LHCN-M2 (cell line): ENCODE measurements at regions not wholly inside any gene's neighbourhood (a gene's known extent, or its start where the extent isn't known, plus 50 kb on each side); places are given as distances from the start of the nearest gene placed in this dataset.
"Not testable (repeated sequence)": the region's sequence is repeated elsewhere in the genome, so short reads cannot be mapped to it uniquely, and the experiment has no call there.

Source experiments
- DNase-seq: peaks from one replicate; pipeline ENCODE4 v3.0.0-alpha.2; 2012; ENCODE audit warnings: low read depth

DNA sequence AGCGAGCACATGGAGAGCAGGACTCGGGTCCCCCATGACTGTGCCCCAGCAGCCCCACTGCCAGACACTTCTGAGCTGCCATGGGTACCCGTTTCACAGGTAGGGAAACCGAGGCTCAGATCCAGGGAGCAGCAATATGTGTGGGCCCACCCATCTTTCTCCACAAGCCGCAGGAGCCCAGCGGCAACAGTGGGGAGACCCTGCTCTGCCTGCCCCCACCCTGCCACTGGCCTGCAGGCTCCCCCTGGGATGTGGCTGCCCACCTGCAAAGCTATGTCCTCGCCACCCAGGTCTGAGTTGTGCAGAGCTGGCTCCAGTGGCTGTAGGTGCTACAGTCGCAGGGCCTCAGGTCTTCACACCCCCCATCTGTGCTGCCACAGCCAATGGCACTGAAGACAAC lies 50.6 kb upstream of the C1QTNF9B start:
- DNase-seq, result no peak

DNA sequence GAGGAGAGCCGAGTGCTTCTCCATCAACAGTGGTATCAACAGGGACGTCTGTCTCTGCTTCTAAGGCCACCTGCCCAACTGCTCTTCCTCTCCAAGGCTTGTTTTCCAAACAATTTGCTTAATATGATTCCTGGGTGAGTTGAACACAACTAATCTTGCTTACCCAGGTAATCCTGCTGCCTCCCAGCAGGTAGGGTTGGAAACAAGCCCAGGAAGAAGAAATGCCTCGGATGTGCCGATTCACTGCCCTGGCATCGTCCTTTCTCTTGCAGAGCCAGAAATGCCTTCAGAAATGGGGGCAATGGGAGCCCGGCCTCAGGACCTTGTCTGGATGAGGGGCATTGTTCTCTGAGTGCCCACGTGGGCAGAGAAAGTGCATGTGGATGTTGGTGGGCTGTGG lies 51.9 kb upstream of the C1QTNF9B start:
- no peak for DNase-seq

DNA sequence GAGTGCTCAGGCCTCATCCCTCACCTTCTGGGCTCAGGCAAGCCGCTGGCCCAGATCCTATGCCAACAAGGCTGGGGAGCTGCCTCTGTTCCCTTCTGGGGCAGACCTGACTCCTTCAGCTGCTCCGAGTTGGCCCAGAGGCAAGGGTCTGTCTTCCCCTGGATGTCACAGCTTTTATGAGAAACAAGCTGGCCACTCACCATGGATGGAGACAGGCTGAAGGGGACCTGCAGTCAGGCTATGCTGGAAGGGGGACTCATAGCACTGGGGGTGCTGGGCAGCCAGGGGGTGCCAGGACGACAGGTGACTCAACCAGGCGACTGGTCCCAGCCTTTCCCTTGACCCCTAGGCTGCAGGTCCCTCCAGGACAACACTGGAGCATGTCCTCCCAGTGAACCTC lies 52.4 kb upstream of the C1QTNF9B start:
- no peak for DNase-seq

DNA sequence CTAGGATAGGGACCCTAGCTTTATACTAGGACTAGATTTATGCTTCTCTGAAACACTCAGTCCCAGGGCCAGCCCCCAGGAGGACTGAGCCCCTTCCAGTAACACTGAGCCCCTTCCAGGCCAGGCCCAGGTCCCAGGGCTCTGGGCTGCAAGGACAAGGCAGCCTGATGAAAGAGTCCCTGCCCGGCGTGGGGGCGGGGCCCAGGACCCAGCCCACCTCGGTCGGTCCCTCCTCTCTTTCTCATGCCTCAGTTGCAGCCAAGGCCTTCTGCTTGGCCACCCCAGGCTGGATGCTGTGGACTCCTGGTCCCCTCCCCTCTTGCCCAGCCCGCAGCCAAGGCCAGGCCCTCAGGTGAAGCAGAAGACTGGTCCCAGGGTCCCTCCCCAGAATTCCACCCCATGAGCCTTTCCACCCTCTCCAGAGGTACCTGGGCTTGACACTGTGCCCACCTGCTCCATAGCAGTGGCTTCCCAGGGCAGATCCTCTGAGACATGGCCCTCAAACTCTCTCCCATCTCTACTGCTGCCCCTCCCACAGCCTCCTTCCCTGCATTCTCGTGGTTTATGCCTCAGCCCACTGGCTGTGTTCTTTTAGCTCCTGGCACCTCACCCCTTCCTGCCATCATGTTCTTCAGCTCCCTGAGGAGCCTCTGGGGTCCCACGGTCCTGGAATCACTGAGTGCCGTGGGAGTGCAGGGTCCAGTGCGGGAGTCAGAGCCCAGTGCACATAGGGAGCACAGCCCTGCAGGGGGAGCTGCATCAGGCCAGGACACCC lies 53.6 kb upstream of the C1QTNF9B start:
- no peak for DNase-seq

DNA sequence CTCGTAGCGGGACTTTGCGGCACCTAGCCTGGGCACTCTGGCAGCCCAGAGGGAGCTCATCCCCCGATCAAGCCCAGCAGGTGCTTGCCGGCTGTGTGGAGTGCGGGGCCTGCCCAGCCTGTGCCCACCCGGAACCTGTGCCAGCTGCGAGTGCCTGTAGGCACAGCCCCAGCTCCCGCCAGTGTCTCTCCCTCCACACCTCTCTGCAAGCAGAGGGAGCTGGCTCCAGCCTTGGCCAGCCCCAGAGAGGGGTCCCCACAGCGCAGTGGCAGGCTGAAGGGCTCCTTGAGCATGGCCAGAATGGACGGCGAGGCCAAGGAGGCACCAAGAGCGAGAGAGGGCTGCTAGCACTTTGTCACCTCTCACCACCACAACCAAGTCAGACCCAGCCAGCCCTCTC lies 55.5 kb upstream of the C1QTNF9B start:
- no peak for DNase-seq

DNA sequence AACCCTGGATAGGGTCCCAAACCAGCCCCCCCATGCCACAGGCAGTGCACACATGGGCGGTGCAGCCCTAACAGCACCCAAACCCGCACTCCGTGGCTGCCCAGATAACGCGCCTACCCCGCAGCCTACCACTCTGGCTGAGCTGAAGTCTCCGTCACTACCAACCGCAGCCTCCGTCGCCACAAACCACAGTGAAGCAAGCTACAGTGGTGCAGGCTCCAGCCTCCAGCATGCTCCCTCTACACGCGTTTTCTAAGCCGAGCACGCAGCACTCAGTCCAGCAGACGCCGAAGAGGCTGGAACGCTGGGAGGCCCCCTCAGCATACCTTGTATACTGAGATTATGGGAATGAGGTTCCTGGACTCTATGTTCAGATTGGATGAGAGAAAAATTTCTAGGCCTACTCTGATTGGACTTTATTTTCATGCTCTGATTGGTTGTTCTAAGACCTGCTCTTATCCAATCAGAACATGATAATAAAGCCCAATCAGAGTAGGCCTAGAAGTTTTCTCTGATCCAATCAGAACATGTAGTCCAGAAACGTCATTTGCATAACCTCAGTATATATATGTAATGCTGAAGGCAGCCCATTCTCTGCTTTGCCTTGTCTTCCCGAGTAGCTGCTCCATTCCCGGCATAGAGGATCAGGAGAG lies 56.7 kb upstream of the C1QTNF9B start:
- DNase-seq, result no peak

DNA sequence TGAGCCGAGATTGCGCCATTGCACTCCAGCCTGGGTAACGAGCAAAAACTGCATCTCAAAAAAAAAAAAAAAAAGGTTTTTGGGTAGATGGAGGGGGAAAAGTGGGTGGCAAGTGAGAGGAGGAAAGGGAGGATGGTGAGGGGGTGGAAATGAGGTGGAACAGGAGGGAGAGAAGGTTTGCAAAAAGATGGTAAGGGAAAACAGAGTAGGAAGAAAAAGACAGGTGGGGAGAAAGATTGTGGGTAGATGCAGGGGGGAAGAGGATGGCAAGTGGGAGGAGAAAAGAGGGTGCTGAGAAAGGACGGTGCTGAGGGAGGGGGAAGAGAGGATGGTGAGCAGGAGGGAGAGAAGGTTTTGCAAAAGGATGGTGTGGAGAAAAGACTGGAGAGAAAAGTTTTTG lies 57.8 kb upstream of the C1QTNF9B start:
- DNase-seq, result no peak

DNA sequence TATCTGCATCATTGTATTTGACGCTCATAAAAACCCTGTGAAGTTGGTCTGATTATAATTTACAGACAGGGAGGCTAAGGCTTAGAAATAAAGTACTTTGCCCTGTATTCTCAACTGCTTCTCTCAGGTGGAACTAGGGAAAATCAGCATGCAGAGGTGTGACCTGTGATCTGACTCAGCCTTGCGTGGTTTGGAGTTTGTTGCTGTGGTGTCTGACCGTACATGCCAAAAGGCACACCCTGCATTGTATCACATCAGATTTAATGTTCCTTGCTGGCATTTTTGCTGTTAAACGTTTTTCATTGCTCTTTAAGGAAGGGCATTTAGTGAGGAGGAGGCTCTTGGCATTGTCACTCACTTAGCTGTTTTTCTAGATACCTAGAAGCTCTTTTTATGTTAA lies 58.8 kb upstream of the C1QTNF9B start:
- peak; percentile 44 for DNase-seq

DNA sequence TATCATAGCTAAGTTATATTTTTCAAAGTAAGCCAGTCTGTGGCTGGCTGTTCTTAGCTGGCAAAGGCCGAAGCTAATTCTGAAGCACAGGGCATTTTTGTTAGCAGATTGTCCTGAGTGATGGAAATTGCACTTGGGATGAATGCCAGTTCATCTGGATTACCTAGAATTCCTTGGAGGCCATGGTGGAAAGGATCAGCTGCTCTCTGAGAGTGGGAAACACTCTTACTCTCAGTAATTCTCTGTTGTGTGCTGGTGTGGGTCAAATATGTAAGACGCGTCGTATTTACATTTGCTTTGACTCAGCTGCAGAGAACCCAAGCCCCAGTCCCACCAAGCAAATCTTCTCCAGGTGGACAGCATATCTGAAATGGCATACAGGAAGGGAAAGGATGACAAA lies 60.7 kb upstream of the C1QTNF9B start:
- DNase-seq, result no peak

DNA sequence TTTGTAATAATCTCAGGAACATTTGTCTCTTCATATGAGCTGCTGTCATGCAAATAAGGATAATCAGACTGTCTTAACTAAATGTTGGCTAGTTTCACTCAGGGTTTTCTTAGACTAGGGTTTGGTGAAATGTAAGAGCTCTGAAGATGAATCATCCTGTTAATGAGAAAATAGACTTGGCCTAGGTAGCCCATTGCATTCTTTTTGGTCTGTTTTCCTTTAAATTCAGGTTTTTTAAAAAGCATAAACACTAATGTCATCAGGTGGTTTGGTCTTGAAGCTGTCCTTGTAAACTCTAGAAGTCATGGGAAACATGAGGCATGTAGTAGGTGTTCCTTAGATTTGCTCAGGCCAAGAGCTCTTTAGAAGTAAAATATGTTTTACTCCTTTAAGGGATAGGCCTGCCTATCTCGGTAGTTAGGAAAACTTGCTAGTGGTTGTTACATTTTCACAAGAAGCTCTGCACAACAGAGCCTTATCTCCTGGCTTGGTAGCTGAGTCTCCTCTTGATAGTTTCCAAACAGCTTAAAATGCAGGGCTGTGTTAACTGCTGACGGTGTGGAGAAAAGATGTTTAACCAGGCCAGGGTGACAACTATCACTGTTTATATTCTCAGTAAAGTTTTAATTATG lies 62.0 kb upstream of the C1QTNF9B start:
- no peak for DNase-seq

DNA sequence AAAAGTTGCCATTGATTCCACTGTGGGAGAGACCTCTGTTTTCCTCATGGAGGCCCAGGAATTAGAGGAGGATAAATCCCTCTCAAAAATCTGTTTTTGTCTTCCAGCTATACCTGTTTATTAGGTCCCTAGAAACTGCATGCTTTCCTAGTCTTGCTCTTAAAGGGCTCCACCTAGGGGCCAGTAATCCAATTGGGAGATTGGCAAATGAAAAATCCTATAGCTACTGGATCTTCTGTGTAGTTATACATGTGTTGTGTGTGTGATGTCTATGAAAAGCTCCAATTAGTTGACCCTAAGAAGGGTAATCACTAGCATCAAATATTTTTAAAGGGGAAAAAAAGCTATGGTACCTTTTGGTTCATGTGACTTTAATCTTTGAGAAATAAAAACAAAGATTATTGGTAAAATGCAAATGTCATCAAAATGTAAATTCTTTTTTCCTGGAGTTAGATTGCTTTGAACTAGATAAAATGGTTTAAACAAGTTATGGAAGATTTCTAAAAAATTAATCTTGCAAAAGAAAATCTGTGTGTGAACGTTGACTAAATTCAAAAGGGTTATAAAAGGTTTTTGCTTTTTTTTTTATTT lies 63.4 kb upstream of the C1QTNF9B start:
- peak; percentile 36 for DNase-seq

DNA sequence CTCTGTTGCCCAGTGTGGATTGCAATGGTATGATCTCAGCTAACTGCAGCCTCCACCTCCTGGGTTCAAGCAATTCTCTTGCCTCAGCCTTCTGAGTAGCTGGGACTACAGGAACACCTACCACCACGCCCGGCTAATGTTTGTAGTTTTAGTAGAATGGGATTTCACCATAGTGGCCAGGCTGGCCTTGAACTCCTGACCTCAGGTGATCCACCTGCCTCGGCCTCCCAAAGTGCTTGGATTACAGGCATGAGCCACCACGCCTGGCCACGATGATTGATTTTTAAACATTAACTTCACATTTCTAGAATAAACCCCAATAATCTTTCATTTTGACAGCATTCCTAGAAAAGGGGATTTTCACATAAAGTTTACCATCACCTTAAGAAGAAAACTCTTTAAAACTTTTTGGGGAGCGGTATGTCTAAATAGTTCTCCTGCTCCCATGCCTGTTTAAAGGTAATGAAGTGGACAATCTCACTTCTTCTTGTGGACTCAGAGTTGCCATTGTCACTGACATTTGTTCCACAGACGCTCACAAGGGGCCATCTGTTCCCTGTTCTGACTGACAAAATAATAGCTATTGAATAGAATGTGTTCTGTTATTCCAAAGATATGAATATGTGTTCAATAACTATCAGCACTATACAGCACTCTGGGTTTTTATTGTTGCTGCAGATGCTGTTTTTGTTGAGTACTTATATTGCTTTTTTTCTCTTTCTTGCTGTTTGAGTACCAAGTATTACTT lies 66.1 kb upstream of the C1QTNF9B start:
- no peak for DNase-seq

DNA sequence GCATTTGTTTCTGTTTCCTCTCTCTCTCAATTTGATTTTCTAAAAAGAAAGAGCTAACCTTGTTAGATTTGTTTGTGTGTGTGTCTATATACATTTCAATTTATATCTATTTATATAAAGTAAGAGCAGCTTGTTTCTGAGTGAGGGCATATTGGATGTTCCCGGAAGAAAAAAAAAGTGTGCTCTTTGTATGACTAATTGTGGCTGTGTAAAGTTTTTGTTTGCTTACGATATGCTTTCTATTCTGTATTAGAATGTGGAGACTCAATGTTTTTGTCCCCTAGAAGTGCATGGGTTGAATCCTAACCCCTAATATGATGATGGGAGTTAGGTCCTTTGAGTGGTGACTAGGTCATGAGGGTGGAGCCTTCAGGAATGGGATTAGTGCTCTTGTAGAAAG lies 66.6 kb upstream of the C1QTNF9B start:
- DNase-seq, result no peak

DNA sequence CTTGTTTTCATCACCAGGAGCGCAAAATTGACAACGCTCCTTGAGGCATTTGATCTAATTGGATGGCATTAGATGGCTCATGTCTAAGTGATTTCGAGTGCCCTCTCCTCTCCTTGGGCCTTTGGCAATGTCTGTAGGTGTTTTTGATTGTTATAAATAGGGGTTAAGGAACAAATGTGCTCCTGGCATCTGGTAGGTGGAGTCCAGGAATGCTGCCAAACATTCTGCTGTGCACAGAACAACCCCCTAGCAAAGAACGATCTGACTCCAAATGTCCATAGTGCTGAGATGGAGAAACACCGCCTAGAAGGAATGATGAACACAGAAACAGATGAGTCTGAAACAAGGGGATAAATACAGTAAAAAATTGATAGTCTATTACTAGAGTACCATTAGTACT lies 68.0 kb upstream of the C1QTNF9B start:
- DNase-seq, result no peak

DNA sequence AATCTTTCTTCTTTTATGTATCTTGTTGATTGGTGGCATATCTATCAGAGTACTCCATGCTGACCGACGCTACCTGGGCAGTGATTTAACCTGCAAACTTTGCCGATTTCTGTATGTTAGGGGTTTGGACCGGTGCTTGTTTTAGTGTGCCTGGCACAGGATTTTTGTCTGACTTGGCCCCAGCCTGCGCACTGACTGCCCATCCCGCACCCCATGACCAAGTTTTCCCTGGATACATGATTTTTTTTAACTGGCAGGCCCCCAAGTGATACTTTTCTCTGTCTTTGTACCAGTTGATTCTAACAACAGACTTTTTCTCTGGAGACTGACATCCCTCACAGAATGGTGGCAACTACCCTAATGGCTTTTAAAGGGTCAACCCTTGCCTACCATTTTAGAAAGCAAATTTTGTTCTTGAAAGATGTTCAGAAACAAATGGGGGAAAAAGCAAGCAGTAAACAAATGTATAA lies 69.0 kb upstream of the C1QTNF9B start:
- DNase-seq, result no peak

DNA sequence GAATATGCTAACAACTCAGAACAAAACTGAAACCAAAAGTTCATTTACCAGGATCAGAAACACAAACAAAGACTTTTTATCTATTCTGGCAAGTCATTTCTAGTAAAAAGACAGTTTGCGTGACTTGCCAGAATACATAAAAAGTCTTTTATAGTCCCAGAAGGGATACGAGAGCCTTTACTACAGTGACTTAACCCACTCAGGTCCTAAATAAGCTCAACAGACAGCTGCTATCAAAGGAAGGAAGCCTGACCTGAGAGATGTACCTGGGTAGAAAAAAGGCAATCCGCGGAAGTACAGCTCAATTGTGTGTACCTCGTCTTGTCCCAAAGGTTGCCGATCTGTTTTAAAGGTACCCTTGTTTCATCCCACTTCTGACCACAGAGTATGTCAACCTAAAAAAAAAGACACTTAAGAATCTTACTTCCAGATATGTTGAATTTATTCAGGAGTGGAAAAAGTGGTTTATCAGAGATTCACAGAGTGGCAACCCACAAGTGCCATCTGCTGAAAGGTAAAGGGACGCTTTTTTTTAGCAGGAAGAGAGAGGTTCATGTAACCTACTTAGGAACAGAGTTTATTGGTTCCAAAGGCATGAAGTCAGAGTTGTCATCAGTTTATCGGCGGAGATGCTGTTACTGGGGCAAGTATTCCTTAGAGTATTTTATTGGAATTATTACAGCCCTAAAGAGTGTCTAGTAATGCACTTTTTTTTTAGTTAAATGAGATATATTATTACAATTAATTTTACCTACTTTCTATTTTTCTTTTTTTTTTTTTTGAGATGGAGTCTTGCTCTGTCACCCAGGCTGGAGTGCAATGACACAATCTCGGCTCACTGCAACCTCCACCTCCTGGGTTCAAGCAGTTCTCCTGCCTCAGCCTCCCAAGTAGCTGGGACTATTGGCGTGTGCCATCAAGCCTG lies 69.7 kb upstream of the C1QTNF9B start:
- no peak for DNase-seq

DNA sequence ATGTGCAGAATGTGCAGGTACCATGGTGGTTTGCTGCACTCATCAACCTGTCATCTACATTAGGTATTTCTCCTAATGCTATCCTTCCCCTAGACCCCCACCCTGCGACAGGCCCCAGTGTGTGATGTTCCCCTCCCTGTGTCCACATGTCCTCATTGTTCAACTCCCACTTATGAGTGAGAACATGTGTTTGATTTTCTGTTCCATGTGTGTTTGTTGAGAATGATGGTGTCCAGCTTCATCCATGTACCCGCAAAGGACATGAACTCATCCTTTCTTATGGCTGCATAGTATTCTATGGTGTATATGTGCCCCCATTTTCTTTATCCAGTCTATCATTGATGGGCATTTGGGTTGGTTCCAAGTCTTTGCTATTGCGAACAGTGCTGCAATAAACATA lies 70.5 kb upstream of the C1QTNF9B start:
- not testable (repeated sequence) for DNase-seq

DNA sequence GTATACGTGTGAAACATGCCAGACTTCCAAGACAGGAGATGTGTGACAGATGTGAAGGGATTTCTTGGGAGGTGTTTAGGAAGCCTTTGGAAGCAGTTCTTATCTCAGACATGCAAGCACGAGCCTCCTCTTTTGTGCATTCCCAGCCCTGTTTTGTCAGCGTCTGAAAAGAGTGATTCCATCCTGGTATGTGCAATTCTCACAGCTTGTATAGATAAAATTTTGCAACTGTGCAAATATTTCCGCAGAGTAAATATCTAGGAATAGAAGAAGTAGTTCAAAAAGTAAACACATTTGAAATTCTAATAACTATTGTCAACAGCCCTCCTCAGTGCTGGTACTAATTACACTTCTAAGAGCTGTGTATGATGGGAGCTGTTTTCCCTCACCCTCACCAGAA lies 72.3 kb upstream of the C1QTNF9B start:
- DNase-seq, result no peak

DNA sequence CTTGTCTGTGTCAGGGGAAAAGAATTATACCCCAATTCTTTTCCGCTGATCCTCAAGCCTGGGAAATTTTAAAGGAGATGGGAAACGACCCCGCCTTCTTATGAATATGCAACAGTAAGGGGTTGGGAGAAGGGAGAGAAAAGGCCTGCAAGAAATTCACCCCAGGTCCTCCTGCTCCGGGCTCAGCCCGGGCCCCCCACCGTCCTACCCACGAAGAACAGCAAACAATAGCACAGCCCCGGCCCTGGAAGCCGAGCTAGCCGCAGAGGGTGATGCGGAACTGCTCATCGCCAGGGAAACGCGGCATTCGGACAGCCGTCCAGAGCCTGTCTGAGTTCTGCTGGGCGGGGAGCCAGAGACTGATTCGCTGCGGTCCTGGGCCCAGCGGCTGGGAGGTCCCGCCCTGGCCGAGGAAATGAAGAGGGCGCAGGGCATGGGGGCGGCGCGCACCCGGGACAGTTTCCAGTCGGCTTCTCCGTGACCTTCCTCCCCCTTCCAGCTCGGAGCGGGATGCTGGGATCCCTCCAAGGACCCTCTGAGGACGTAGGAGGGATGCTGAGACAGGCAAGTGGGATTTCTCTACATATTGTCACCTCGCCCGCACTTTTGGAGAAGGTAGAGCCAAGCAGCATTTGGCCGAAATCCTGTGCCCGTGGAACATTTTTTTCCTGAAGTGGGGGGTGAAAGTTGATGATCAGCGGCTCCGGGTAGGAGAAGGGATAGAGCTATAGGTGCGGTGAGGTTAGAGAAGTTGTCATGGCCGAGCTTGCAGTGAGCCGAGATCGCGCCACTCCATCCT lies 82.3 kb upstream of the C1QTNF9B start:
- DNase-seq, result peak; percentile 81

DNA sequence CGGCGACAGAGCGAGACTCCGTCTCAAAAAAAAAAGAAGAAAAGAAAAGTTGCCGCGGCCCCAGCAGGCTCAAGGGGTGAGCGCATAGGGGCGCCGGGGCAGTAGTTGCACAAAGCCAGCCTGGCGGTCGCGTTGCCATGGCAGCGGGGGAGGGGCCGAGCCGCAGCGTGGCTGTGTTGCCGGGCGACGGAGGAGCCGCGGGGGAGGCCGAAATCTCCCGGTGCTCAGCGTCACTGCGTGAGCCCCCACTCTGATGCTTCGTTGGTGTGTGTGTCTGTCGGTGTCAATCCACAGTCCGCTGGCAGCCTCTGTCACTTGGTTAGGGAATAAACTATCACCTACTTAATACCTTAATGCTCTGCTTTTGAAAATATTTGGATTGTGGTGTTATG lies 82.9 kb upstream of the C1QTNF9B start:
- DNase-seq, result peak; percentile 80
